ENCODE measurements at regions not wholly inside any gene's neighbourhood (a gene's known extent, or its start where the extent isn't known, plus 50 kb on each side); places are given as distances from the start of the nearest gene placed in this dataset.

GRCh38 chr2:66920415-66920814 lies 476.7 kb upstream of the ETAA1 start:
- H3K9me3 ChIP-seq (ENCODE audit: control insufficient read depth, low read length): no peaks in the 10 kb centered on the region
- H3K27me3 ChIP-seq (ENCODE audit: control insufficient read depth, insufficient read depth, low read length): no peaks in the 10 kb centered on the region
- no peaks in the 10 kb centered on the region for H3K4me1 ChIP-seq
- no peak overlapping the region for H3K4me2 ChIP-seq (ENCODE audit: low read length)
- no peaks in the 10 kb centered on the region for H3K36me3 ChIP-seq (ENCODE audit: control insufficient read depth, insufficient read depth, low read length)
- no peak overlapping the region for H2AFZ ChIP-seq
- no peak overlapping the region for H3K9ac ChIP-seq
- no peak for TF ChIP-seq CTCF (IDR thresholded peaks at IDR 0.05)
- no peak overlapping the region for H3K4me3 ChIP-seq (ENCODE audit: low read depth, low read length)
- H3K79me2 ChIP-seq: no peaks in the 10 kb centered on the region
- H3K27ac ChIP-seq: no peak overlapping the region

GRCh38 chr2:66925128-66925527 lies 472.0 kb upstream of the ETAA1 start:
- no peaks in the 10 kb centered on the region for H3K36me3 ChIP-seq (ENCODE audit: control insufficient read depth, insufficient read depth, low read length)
- H2AFZ ChIP-seq: no peak overlapping the region
- H3K9ac ChIP-seq: no peak overlapping the region
- no peak overlapping the region for H3K27ac ChIP-seq
- H3K9me3 ChIP-seq (ENCODE audit: control insufficient read depth, low read length): no peaks in the 10 kb centered on the region
- TF ChIP-seq CTCF (IDR thresholded peaks at IDR 0.05): no peak
- no peaks in the 10 kb centered on the region for H3K4me1 ChIP-seq
- no peak overlapping the region for H3K4me3 ChIP-seq (ENCODE audit: low read depth, low read length)
- no peak overlapping the region for H3K4me2 ChIP-seq (ENCODE audit: low read length)
- no peaks in the 10 kb centered on the region for H3K27me3 ChIP-seq (ENCODE audit: control insufficient read depth, insufficient read depth, low read length)
- no peaks in the 10 kb centered on the region for H3K79me2 ChIP-seq

- H3K4me2 ChIP-seq (ENCODE audit: low read length): no peak overlapping the region
- H3K9ac ChIP-seq: no peak overlapping the region
- no peaks in the 10 kb centered on the region for H3K79me2 ChIP-seq
- no peaks in the 10 kb centered on the region for H3K36me3 ChIP-seq (ENCODE audit: control insufficient read depth, insufficient read depth, low read length)
- no peaks in the 10 kb centered on the region for H3K9me3 ChIP-seq (ENCODE audit: control insufficient read depth, low read length)
- H3K4me1 ChIP-seq: no peaks in the 10 kb centered on the region
- no peak overlapping the region for H3K4me3 ChIP-seq (ENCODE audit: low read depth, low read length)
- no peak for TF ChIP-seq CTCF (IDR thresholded peaks at IDR 0.05)
- no peaks in the 10 kb centered on the region for H3K27me3 ChIP-seq (ENCODE audit: control insufficient read depth, insufficient read depth, low read length)
- no peak overlapping the region for H2AFZ ChIP-seq
- H3K27ac ChIP-seq: no peak overlapping the region
These were observed 470.5 kb upstream of the ETAA1 start for GRCh38 chr2:66926594-66927112.

GRCh38 chr2:66929632-66930338 lies 467.3 kb upstream of the ETAA1 start:
- no peak overlapping the region for H3K4me2 ChIP-seq (ENCODE audit: low read length)
- H3K4me3 ChIP-seq (ENCODE audit: low read depth, low read length): no peak overlapping the region
- H3K27ac ChIP-seq: no peak overlapping the region

More at GRCh38 chr2:66929632-66930338, 467.3 kb upstream of the ETAA1 start:
- Histone ChIP-seq H3K27me3 (ENCODE audit: control insufficient read depth, insufficient read depth, low read length) (no peaks in the 10 kb centered on the region), H3K9ac (no peak overlapping the region), H2AFZ (no peak overlapping the region), H3K4me1 (no peaks in the 10 kb centered on the region), H3K36me3 (ENCODE audit: control insufficient read depth, insufficient read depth, low read length) (no peaks in the 10 kb centered on the region), H3K9me3 (ENCODE audit: control insufficient read depth, low read length) (no peaks in the 10 kb centered on the region), H3K79me2 (no peaks in the 10 kb centered on the region)
- no peak for TF ChIP-seq CTCF (IDR thresholded peaks at IDR 0.05)
